ENCODE measurements at regions not wholly inside any gene's neighbourhood (a gene's known extent, or its start where the extent isn't known, plus 50 kb on each side); places are given as distances from the start of the nearest gene placed in this dataset.

GRCh38 chr7:132697003-132697402 is 120.7 kb upstream of the PLXNA4 start:
- POLR2A ChIA-PET = no interaction called here
- CTCF ChIA-PET = interaction anchor here (0.8 to 1.4 kb wide), 3 partner anchors 12 to 737 kb away, joined by 3 to 7 read pairs (median 6); no protein-coding TSS in a partner anchor
- TF ChIP-seq CTCF (IDR thresholded peaks at IDR 0.05; ENCODE audit: insufficient read depth, low read depth, low read length) = no peak
- no peaks in the 10 kb centered on the region for H3K36me3 ChIP-seq (ENCODE audit: control insufficient read depth, insufficient read depth, low read length)
- peaks cover 2% of the 10 kb centered on the region; the same call in 1 of the 2 replicates for H3K27me3 ChIP-seq (ENCODE audit: control insufficient read depth, insufficient read depth, low read length)
- no peak for DNase-seq (ENCODE audit: low read depth)
- no peak overlapping the region for H3K4me3 ChIP-seq (ENCODE audit: low read depth, low read length)

- Histone ChIP-seq H3K27me3 (ENCODE audit: control insufficient read depth, insufficient read depth, low read length) (peaks cover 2% of the 10 kb centered on the region; the same call in 1 of the 2 replicates), H3K36me3 (ENCODE audit: control insufficient read depth, insufficient read depth, low read length) (no peaks in the 10 kb centered on the region), H3K4me3 (ENCODE audit: low read depth, low read length) (no peak overlapping the region)
- DNase-seq (ENCODE audit: low read depth) = no peak
- ChIA-PET CTCF (interaction anchor here (1.4 kb wide), 1 partner anchor 14 kb away, joined by 7 read pairs; no protein-coding TSS in a partner anchor), POLR2A (interaction anchor here (0.6 kb wide), 1 partner anchor 64 kb away, joined by 14 read pairs; no protein-coding TSS in a partner anchor)
- no peak for TF ChIP-seq CTCF (IDR thresholded peaks at IDR 0.05; ENCODE audit: insufficient read depth, low read depth, low read length)
Measured at GRCh38 chr7:132696332-132696731, 120.1 kb upstream of the PLXNA4 start.

GRCh38 chr7:132691201-132691600 is 114.9 kb upstream of the PLXNA4 start:
- ChIA-PET POLR2A (no interaction called here), CTCF (no interaction called here)
- Histone ChIP-seq H3K4me3 (ENCODE audit: low read depth, low read length) (no peak overlapping the region), H3K27me3 (ENCODE audit: control insufficient read depth, insufficient read depth, low read length) (no peaks in the 10 kb centered on the region), H3K36me3 (ENCODE audit: control insufficient read depth, insufficient read depth, low read length) (no peaks in the 10 kb centered on the region)
- no peak for TF ChIP-seq CTCF (IDR thresholded peaks at IDR 0.05; ENCODE audit: insufficient read depth, low read depth, low read length)
- DNase-seq (ENCODE audit: low read depth) = no peak

- TF ChIP-seq CTCF (IDR thresholded peaks at IDR 0.05; ENCODE audit: insufficient read depth, low read depth, low read length) = no peak
- Histone ChIP-seq H3K36me3 (ENCODE audit: control insufficient read depth, insufficient read depth, low read length) (no peaks in the 10 kb centered on the region), H3K4me3 (ENCODE audit: low read depth, low read length) (no peak overlapping the region), H3K27me3 (ENCODE audit: control insufficient read depth, insufficient read depth, low read length) (no peaks in the 10 kb centered on the region)
- CTCF ChIA-PET = no interaction called here
- POLR2A ChIA-PET = no interaction called here
- DNase-seq (ENCODE audit: low read depth) = no peak
Measured at GRCh38 chr7:132690174-132690573, 113.9 kb upstream of the PLXNA4 start.

- no peak overlapping the region for H3K4me3 ChIP-seq (ENCODE audit: low read depth, low read length)
- no peak for DNase-seq (ENCODE audit: low read depth)
- CTCF ChIA-PET = no interaction called here
- no peaks in the 10 kb centered on the region for H3K27me3 ChIP-seq (ENCODE audit: control insufficient read depth, insufficient read depth, low read length)
- POLR2A ChIA-PET = no interaction called here
- no peaks in the 10 kb centered on the region for H3K36me3 ChIP-seq (ENCODE audit: control insufficient read depth, insufficient read depth, low read length)
- TF ChIP-seq CTCF (IDR thresholded peaks at IDR 0.05; ENCODE audit: insufficient read depth, low read depth, low read length) = no peak
Measured at GRCh38 chr7:132687981-132688383, 111.7 kb upstream of the PLXNA4 start.

All from BJ (cell line).